MCF 10A (cell line): ENCODE measurements at regions not wholly inside any gene's neighbourhood (a gene's known extent, or its start where the extent isn't known, plus 50 kb on each side); places are given as distances from the start of the nearest gene placed in this dataset.

Experiments
- BruUV-seq: library from RNA; stranded (reverse); fragments of 400-500 nt; replicated peaks from 2 replicates; lab custom pipeline; 2021; lab: Mats Ljungman, UMichigan
- CTCF ChIA-PET: fragments of 300-600 bp; sonication (Branson Sonifier 250); formaldehyde crosslinking; extraction: SDS; loops from one replicate; lab custom pipeline; 2021; ENCODE audit warnings: antibody characterized with exemption, inconsistent platforms; lab: Yijun Ruan, JAX
- POLR2A ChIA-PET: fragments of 300-600, 350-650 bp; sonication (Branson Sonifier 250); formaldehyde crosslinking; extraction: SDS; loops from one replicate; lab custom pipeline; 2020; ENCODE audit warnings: antibody characterized with exemption, inconsistent platforms; lab: Yijun Ruan, JAX
- DNase-seq: peaks from one replicate; pipeline ENCODE4 v3.0.0-alpha.2; 2018; ENCODE audit not compliant: unreplicated experiment
- H3K27ac Mint-ChIP-seq: one replicate; pipeline ENCODE4 v1.8.0; 2022; ENCODE audit warnings: mild to moderate bottlenecking, low read depth, mixed read lengths; ENCODE audit not compliant: unreplicated experiment
- H3K27me3 Mint-ChIP-seq: one replicate; pipeline ENCODE4 v1.8.0; 2022; ENCODE audit warnings: mixed read lengths; ENCODE audit not compliant: insufficient read depth, unreplicated experiment
- H3K36me3 Mint-ChIP-seq: one replicate; pipeline ENCODE4 v1.8.0; 2022; ENCODE audit warnings: mild to moderate bottlenecking, moderate library complexity, mixed read lengths; ENCODE audit not compliant: insufficient read depth, unreplicated experiment
- H3K4me1 Mint-ChIP-seq: one replicate; pipeline ENCODE4 v1.8.0; 2022; ENCODE audit warnings: mixed read lengths; ENCODE audit not compliant: insufficient read depth, unreplicated experiment
- H3K4me3 Mint-ChIP-seq: one replicate; pipeline ENCODE4 v1.8.0; 2022; ENCODE audit warnings: mild to moderate bottlenecking, moderate library complexity, mixed read lengths; ENCODE audit not compliant: unreplicated experiment
- H3K9me3 Mint-ChIP-seq: one replicate; pipeline ENCODE4 v1.8.0; 2022; ENCODE audit warnings: mixed read lengths; ENCODE audit not compliant: unreplicated experiment
- CTCF ChIP-seq: fragments of 200-600 bp; IDR thresholded peaks from one replicate; pipeline ENCODE4 v1.8.0; 2022; ENCODE audit warnings: antibody characterized with exemption, mild to moderate bottlenecking; ENCODE audit not compliant: unreplicated experiment
- intact Hi-C: fragments of 100-400 bp; cut with micrococcal nuclease; formaldehyde crosslinking; loops from 2 replicates; pipeline ENCODE4 v1.14.1; 2022

GRCh38 chr2:186405842-186406241, 80.2 kb upstream of the ZC3H15 start:
- DNase-seq, result no peak
- ChIA-PET POLR2A (interaction anchor here (0.7 kb wide), 1 partner anchor 1365 kb away, joined by 3 read pairs; no protein-coding TSS in a partner anchor), CTCF (interaction anchor here (0.8 kb wide), 1 partner anchor 10 kb away, joined by 4 read pairs; no protein-coding TSS in a partner anchor)
- no peak overlapping the region for H3K4me3 Mint-ChIP-seq
- TF ChIP-seq CTCF, result no peak
- peaks cover 16% of the 10 kb centered on the region for H3K9me3 Mint-ChIP-seq
- no peaks in the 10 kb centered on the region for H3K4me1 Mint-ChIP-seq
- BruUV-seq, result no TSS peak
- no peaks in the 10 kb centered on the region for H3K27me3 Mint-ChIP-seq
- no peaks in the 10 kb centered on the region for H3K36me3 Mint-ChIP-seq
- intact Hi-C loops, result no loop called here
- no peak overlapping the region for H3K27ac Mint-ChIP-seq

GRCh38 chr2:186407611-186408010, 78.4 kb upstream of the ZC3H15 start:
- H3K4me3 Mint-ChIP-seq, result no peak overlapping the region
- CTCF ChIA-PET, result interaction anchor here (0.8 kb wide), 1 partner anchor 37 kb away, joined by 3 read pairs; no protein-coding TSS in a partner anchor

DNA sequence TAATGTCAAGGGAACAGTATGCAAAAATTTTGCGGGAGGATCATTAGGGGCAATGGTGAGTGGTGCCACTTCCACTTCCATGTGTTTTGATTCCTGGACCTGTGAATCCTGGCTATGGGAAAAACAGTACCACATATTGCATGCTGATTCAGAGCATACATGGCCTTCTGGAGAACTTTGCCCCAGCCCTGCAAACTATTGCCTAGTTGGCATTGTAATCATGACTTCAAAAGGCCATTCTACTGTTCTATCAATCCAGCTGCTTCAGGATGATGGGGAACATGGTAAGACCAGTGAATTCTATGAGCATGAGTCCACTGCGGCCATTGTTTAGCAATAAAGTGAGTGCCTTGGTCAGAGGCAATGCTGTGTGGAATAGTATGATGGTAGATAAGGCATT, 75.3 kb upstream of the ZC3H15 start:
- Mint-ChIP-seq H3K9me3 (peaks cover 24% of the 10 kb centered on the region), H3K4me3 (no peak overlapping the region), H3K4me1 (no peaks in the 10 kb centered on the region), H3K36me3 (peaks cover 7% of the 10 kb centered on the region), H3K27me3 (no peaks in the 10 kb centered on the region), H3K27ac (no peak overlapping the region)
- no peak for TF ChIP-seq CTCF
- intact Hi-C loops, result no loop called here
- POLR2A ChIA-PET, result interaction anchor here (0.9 kb wide), 1 partner anchor 41 kb away, joined by 3 read pairs; no protein-coding TSS in a partner anchor
- BruUV-seq, result no TSS peak
- CTCF ChIA-PET, result no interaction called here
- DNase-seq, result no peak

More at GRCh38 chr2:186407611-186408010, 78.4 kb upstream of the ZC3H15 start:
- Mint-ChIP-seq H3K9me3 (peaks cover 23% of the 10 kb centered on the region), H3K36me3 (no peaks in the 10 kb centered on the region), H3K27me3 (no peaks in the 10 kb centered on the region), H3K27ac (no peak overlapping the region), H3K4me1 (no peaks in the 10 kb centered on the region)
- POLR2A ChIA-PET, result no interaction called here
- no TSS peak for BruUV-seq
- intact Hi-C loops, result no loop called here
- no peak for DNase-seq
- no peak for TF ChIP-seq CTCF

- no peaks in the 10 kb centered on the region for H3K9me3 Mint-ChIP-seq
- ChIA-PET POLR2A (interaction anchor here (0.7 to 3.3 kb wide), 7 partner anchors 22 to 635 kb away, joined by 3 to 17 read pairs (median 4); partner anchors contain the start of gene ZC3H15), CTCF (interaction anchor here (0.6 to 1.0 kb wide), 3 partner anchors 10 to 1034 kb away, joined by 3 read pairs; no protein-coding TSS in a partner anchor)
- TF ChIP-seq CTCF, result no peak
- H3K27ac Mint-ChIP-seq, result peak overlapping the region; percentile 80
- H3K4me1 Mint-ChIP-seq, result peaks cover 13% of the 10 kb centered on the region
- intact Hi-C loops, result no loop called here
- DNase-seq, result peak; percentile 93
- H3K36me3 Mint-ChIP-seq, result peaks cover 11% of the 10 kb centered on the region
- H3K27me3 Mint-ChIP-seq, result no peaks in the 10 kb centered on the region
- no peak overlapping the region for H3K4me3 Mint-ChIP-seq
- BruUV-seq, result no TSS peak
Observed at GRCh38 chr2:186422226-186422625, 63.8 kb upstream of the ZC3H15 start.
